GM12892 (cell line): ENCODE measurements at regions not wholly inside any gene's neighbourhood (a gene's known extent, or its start where the extent isn't known, plus 50 kb on each side); places are given as distances from the start of the nearest gene placed in this dataset.

Source experiments
- POLR2A ChIP-seq: IDR thresholded peaks from 2 replicates; pipeline ENCODE4 v1.6.1; 2011; ENCODE audit warnings: low read depth, low read length, control low read depth
- POLR2AphosphoS5 ChIP-seq: IDR thresholded peaks from 2 replicates; pipeline ENCODE4 v1.6.1; 2011; ENCODE audit warnings: low read depth, low read length, control low read depth

DNA sequence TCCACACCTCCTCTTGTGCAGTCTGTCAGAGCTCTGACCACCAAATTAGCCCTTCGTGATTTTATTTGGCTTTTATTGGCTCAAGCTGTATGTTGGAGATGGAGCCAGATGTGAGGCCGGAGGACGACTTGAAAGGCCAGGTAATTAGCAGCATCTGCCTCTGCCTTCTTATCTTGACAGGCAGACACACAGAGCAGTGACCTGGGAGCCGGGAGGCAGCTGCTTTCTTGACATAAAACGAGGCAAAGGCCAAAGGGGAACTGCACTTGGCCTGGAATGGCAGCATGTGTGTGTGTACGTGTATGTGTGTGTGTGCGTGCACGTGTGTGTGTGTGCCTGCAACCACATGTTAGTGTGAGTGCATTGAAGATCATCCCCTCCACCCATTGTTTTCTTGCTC is 56.9 kb upstream of the BRD7 start:
- no peak for TF ChIP-seq POLR2AphosphoS5
- TF ChIP-seq POLR2A = no peak
